GM23338 (cell line): ENCODE measurements at regions not wholly inside any gene's neighbourhood (a gene's known extent, or its start where the extent isn't known, plus 50 kb on each side); places are given as distances from the start of the nearest gene placed in this dataset.

Experiments
- ATAC-seq: fragments of 200-7000 bp; cut with Tn5 transposase; 3 replicates; pipeline ENCODE4 v1.9.1; 2020
- DNase-seq: peaks from one replicate; pipeline ENCODE4 v3.0.0-alpha.2; 2015; ENCODE audit warnings: low spot score
- H2AFZ ChIP-seq: fragments of 200-600 bp; sonication (generic); 2 replicates; pipeline ENCODE4 v1.8.0; 2016; ENCODE audit warnings: antibody characterized with exemption, mild to moderate bottlenecking, moderate library complexity
- H3F3A ChIP-seq: fragments of 200-600 bp; sonication (generic); replicated peaks from 2 replicates; pipeline ENCODE4 v1.8.0; 2017; ENCODE audit warnings: antibody characterized with exemption, mixed run types, low read depth
- H3K27ac ChIP-seq: fragments of 200-600 bp; sonication (generic); 2 replicates; pipeline ENCODE4 v1.6.1; 2016; ENCODE audit warnings: low read depth
- H3K27me3 ChIP-seq: fragments of 200-600 bp; sonication (generic); 2 replicates; pipeline ENCODE4 v1.8.0; 2016; ENCODE audit warnings: mild to moderate bottlenecking, mixed run types, moderate library complexity; ENCODE audit not compliant: insufficient read depth
- H3K36me3 ChIP-seq: fragments of 200-600 bp; sonication (generic); 2 replicates; pipeline ENCODE4 v1.8.0; 2016; ENCODE audit warnings: mild to moderate bottlenecking; ENCODE audit not compliant: insufficient read depth
- H3K4me1 ChIP-seq: fragments of 200-600 bp; sonication (generic); 2 replicates; pipeline ENCODE4 v1.8.0; 2016; ENCODE audit warnings: mild to moderate bottlenecking, moderate library complexity; ENCODE audit not compliant: insufficient read depth
- H3K4me2 ChIP-seq: fragments of 200-600 bp; sonication (generic); 2 replicates; pipeline ENCODE4 v1.7.1; 2017; ENCODE audit warnings: mixed run types
- H3K4me3 ChIP-seq: fragments of 200-600 bp; sonication (generic); 2 replicates; pipeline ENCODE4 v1.6.1; 2016; ENCODE audit warnings: mixed run types
- H3K79me2 ChIP-seq: fragments of 200-600 bp; sonication (generic); replicated peaks from 2 replicates; pipeline ENCODE4 v1.8.0; 2017; ENCODE audit warnings: mild to moderate bottlenecking; ENCODE audit not compliant: insufficient read depth
- H3K9me2 ChIP-seq: fragments of 200-600 bp; sonication (generic); 2 replicates; pipeline ENCODE4 v1.8.0; 2017; ENCODE audit not compliant: insufficient read depth
- H4K20me1 ChIP-seq: fragments of 200-600 bp; sonication (generic); replicated peaks from 2 replicates; pipeline ENCODE4 v1.8.0; 2017; ENCODE audit warnings: mild to moderate bottlenecking; ENCODE audit not compliant: insufficient read depth
- H3K27ac Mint-ChIP-seq: 2 replicates; pipeline ENCODE4 v1.8.0; 2020; ENCODE audit warnings: inconsistent platforms, mild to moderate bottlenecking, moderate library complexity, mixed read lengths
- H3K27me3 Mint-ChIP-seq: 3 replicates; pipeline ENCODE4 v1.8.0; 2022; ENCODE audit warnings: low read depth, mild to moderate bottlenecking, moderate library complexity, mixed read lengths, inconsistent platforms; ENCODE audit not compliant: insufficient read depth, poor library complexity
- H3K36me3 Mint-ChIP-seq: 3 replicates; pipeline ENCODE4 v1.8.0; 2021; ENCODE audit warnings: low read depth, mild to moderate bottlenecking, inconsistent platforms, moderate library complexity, mixed read lengths
- H3K4me1 Mint-ChIP-seq: 3 replicates; pipeline ENCODE4 v1.8.0; 2020; ENCODE audit warnings: mild to moderate bottlenecking, inconsistent platforms, mixed read lengths
- H3K4me3 Mint-ChIP-seq: 3 replicates; pipeline ENCODE4 v1.8.0; 2021; ENCODE audit warnings: moderate library complexity, mild to moderate bottlenecking, inconsistent platforms, mixed read lengths
- H3K9me3 Mint-ChIP-seq: 3 replicates; pipeline ENCODE4 v1.8.0; 2020; ENCODE audit warnings: moderate library complexity, mild to moderate bottlenecking, inconsistent platforms, mixed read lengths
- CTCF ChIP-seq, 2 experiments: fragments of 200-600 bp in 1 of 2; sonication (generic) in 1 of 2; conservative IDR thresholded peaks; 2 replicates each; pipeline versions ENCODE4 v1.5.1 to v1.6.1; 2016 to 2017; ENCODE audit warnings: antibody characterized with exemption in 2 of 2, low read depth in 2 of 2, mild to moderate bottlenecking in 2 of 2, moderate library complexity in 1 of 2
- ETS1 ChIP-seq: IDR thresholded peaks from 2 replicates; pipeline ENCODE4 v1.6.1; 2016; ENCODE audit warnings: antibody characterized with exemption
- EZH2 ChIP-seq: fragments of 200-600 bp; sonication (generic); IDR thresholded peaks from one replicate; pipeline ENCODE4 v1.8.0; 2017; ENCODE audit warnings: antibody characterized with exemption, mild to moderate bottlenecking, low read depth; ENCODE audit not compliant: unreplicated experiment
- EZH2phosphoT487 ChIP-seq: fragments of 200-600 bp; sonication (generic); IDR thresholded peaks from one replicate; pipeline ENCODE4 v1.8.1; 2018; ENCODE audit warnings: antibody characterized with exemption; ENCODE audit not compliant: unreplicated experiment
- JUNB ChIP-seq: IDR thresholded peaks from one replicate; pipeline ENCODE4 v1.6.1; 2016; ENCODE audit warnings: antibody characterized with exemption; ENCODE audit not compliant: unreplicated experiment
- POLR2AphosphoS5 ChIP-seq: IDR thresholded peaks from 2 replicates; pipeline ENCODE4 v1.6.1; 2016; ENCODE audit warnings: antibody characterized with exemption, low read depth
- REST ChIP-seq: IDR thresholded peaks from one replicate; pipeline ENCODE4 v1.6.1; 2018; ENCODE audit warnings: antibody characterized with exemption; ENCODE audit not compliant: unreplicated experiment
- STAT1 ChIP-seq: IDR thresholded peaks from one replicate; pipeline ENCODE4 v1.6.1; 2016; ENCODE audit warnings: antibody characterized with exemption; ENCODE audit not compliant: unreplicated experiment
- ZNF114 ChIP-seq: fragments of 250-450 bp; sonication (Bioruptor Pico); IDR thresholded peaks from 2 replicates; pipeline ENCODE4 v1.5.0; 2020; ENCODE audit warnings: mild to moderate bottlenecking, moderate library complexity
- ZNF331 ChIP-seq: fragments of 250-450 bp; sonication (Bioruptor Pico); IDR thresholded peaks from 2 replicates; pipeline ENCODE4 v1.5.0; 2020; ENCODE audit warnings: low read depth, mild to moderate bottlenecking, moderate library complexity
- ZNF462 ChIP-seq: fragments of 250-450 bp; sonication (Bioruptor Pico); IDR thresholded peaks from 2 replicates; pipeline ENCODE4 v1.5.0; 2020; ENCODE audit warnings: mild to moderate bottlenecking, moderate library complexity

GRCh38 chr11:110929129-110929528, 216.9 kb upstream of the ARHGAP20 start:
- H3K27ac ChIP-seq = no peak overlapping the region
- Mint-ChIP-seq H3K36me3 (no peaks in the 10 kb centered on the region), H3K27me3 (peaks cover 2% of the 10 kb centered on the region), H3K4me3 (no peak overlapping the region), H3K27ac (no peak overlapping the region), H3K9me3 (no peaks in the 10 kb centered on the region), H3K4me1 (no peaks in the 10 kb centered on the region)
- ATAC-seq (no peak), DNase-seq (no peak)
- H3K79me2 ChIP-seq = no peaks in the 10 kb centered on the region
- H2AFZ ChIP-seq = no peak overlapping the region
- H3K4me2 ChIP-seq = no peak overlapping the region
- no peaks in the 10 kb centered on the region for H3K4me1 ChIP-seq
- no peaks in the 10 kb centered on the region for H3F3A ChIP-seq
- no peaks in the 10 kb centered on the region for H3K9me2 ChIP-seq
- TF ChIP-seq ZNF331 (CRISPR knock-in tag) (no peak), EZH2phosphoT487 (no peak), JUNB (no peak), ZNF114 (no peak), ZNF462 (CRISPR knock-in tag) (no peak), POLR2AphosphoS5 (no peak), ETS1 (no peak), EZH2 (no peak), CTCF (conservative IDR thresholded peaks at IDR 0.05; ENCODE audit: low read depth in 2 of 2) (no peak), STAT1 (no peak), REST (no peak)
- H4K20me1 ChIP-seq = no peaks in the 10 kb centered on the region
- H3K27me3 ChIP-seq = no peaks in the 10 kb centered on the region
- no peak overlapping the region for H3K4me3 ChIP-seq
- no peaks in the 10 kb centered on the region for H3K36me3 ChIP-seq
